WERI-Rb-1 (cell line): ENCODE measurements at regions not wholly inside any gene's neighbourhood (a gene's known extent, or its start where the extent isn't known, plus 50 kb on each side); places are given as distances from the start of the nearest gene placed in this dataset.

Experiments
- DNase-seq: peaks from one replicate; pipeline ENCODE4 v3.0.0-alpha.2; 2020
- H3K27ac ChIP-seq: fragments of 250-450 bp; sonication (Bioruptor Pico); 2 replicates; pipeline ENCODE4 v1.5.1; 2020; ENCODE audit warnings: mild to moderate bottlenecking, moderate library complexity
- H3K27me3 ChIP-seq: fragments of 250-450 bp; sonication (Bioruptor Pico); 2 replicates; pipeline ENCODE4 v1.5.1; 2021; ENCODE audit warnings: mild to moderate bottlenecking, low read depth, moderate library complexity; ENCODE audit not compliant: insufficient read depth, severe bottlenecking
- H3K36me3 ChIP-seq: fragments of 250-450 bp; sonication (Bioruptor Pico); 2 replicates; pipeline ENCODE4 v1.5.1; 2020; ENCODE audit warnings: mild to moderate bottlenecking, moderate library complexity
- H3K4me3 ChIP-seq: 2 replicates; pipeline ENCODE4 v1.5.1; 2011; ENCODE audit warnings: low read depth, mild to moderate bottlenecking, control low read depth, low read length
- H3K9me3 ChIP-seq: fragments of 250-450 bp; sonication (Bioruptor Pico); 2 replicates; pipeline ENCODE4 v1.5.1; 2021; ENCODE audit warnings: mild to moderate bottlenecking, moderate library complexity; ENCODE audit not compliant: severe bottlenecking
- TF ChIP-seq, protein P1 (sequence below): IDR thresholded peaks from 2 replicates; pipeline ENCODE4 v1.5.1; 2011; ENCODE audit warnings: low read depth, mild to moderate bottlenecking, control low read depth, inconsistent platforms, low read length

DNA sequence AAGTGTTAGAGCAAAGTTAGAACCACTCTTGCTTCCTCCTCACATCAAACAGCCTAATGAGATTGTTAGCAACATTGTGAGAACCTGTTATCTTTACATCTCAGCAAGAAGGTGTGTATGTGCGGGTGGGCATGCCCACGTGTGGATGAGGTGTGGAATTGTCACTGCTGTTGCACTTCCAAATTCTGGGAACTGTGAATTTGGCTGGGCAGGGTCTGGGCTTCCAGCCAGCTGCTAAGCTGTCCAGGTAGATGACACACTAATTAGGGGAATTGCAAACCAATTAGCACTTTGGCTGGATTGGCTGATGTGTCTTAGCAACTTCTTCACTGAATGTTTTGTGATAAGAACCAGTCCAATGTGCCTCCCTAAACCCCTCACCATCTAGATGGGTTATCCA lies 848.2 kb downstream of the DHX35 start:
- H3K27me3 ChIP-seq: peaks cover 2% of the 10 kb centered on the region
- no peak for DNase-seq
- no peak overlapping the region for H3K27ac ChIP-seq
- no peaks in the 10 kb centered on the region for H3K36me3 ChIP-seq
- H3K4me3 ChIP-seq: no peak overlapping the region
- H3K9me3 ChIP-seq: no peaks in the 10 kb centered on the region
- TF ChIP-seq, protein P1, sequence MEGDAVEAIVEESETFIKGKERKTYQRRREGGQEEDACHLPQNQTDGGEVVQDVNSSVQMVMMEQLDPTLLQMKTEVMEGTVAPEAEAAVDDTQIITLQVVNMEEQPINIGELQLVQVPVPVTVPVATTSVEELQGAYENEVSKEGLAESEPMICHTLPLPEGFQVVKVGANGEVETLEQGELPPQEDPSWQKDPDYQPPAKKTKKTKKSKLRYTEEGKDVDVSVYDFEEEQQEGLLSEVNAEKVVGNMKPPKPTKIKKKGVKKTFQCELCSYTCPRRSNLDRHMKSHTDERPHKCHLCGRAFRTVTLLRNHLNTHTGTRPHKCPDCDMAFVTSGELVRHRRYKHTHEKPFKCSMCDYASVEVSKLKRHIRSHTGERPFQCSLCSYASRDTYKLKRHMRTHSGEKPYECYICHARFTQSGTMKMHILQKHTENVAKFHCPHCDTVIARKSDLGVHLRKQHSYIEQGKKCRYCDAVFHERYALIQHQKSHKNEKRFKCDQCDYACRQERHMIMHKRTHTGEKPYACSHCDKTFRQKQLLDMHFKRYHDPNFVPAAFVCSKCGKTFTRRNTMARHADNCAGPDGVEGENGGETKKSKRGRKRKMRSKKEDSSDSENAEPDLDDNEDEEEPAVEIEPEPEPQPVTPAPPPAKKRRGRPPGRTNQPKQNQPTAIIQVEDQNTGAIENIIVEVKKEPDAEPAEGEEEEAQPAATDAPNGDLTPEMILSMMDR: no peak

DNA sequence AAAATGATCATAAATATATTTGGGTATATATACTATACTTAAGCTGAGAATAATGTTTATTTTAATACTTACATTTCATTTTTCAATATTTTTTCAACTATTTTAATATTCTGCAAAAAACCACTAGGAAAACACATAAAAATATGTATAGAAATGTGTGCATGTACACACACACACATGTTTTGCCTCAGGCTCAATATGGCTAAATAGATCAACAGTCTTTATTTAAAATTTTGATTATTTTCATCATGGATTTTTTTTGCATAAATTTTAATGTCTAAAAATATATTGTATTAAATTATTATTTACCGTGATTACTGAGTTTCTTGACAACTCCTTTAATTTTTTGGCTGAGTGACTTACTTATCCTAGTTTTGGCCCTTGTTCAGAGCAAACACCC lies 846.5 kb downstream of the DHX35 start:
- H3K9me3 ChIP-seq: no peaks in the 10 kb centered on the region
- DNase-seq: no peak
- no peaks in the 10 kb centered on the region for H3K36me3 ChIP-seq
- no peak overlapping the region for H3K27ac ChIP-seq
- no peak overlapping the region for H3K4me3 ChIP-seq
- no peaks in the 10 kb centered on the region for H3K27me3 ChIP-seq
- TF ChIP-seq, protein P1: no peak

DNA sequence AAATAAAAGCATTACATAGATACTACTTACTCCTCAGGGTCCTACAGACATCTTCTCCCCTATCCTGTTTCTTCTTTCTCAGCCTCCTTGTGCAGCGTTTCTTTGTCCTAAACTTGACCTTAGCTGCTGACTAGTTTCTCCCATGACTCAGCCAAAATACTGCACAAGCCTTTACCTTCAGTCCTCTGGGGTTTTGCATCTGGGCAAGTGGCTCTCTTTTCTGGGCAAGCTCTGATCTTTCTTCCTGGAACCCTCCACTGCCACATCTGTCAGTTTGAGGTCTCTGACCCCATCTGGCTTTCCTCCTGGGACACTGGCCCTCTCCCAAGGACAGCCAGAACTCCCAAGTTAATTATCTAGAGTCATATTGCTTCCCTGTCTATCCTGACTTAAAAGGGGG lies 838.4 kb downstream of the DHX35 start:
- Histone ChIP-seq H3K4me3 (no peak overlapping the region), H3K36me3 (no peaks in the 10 kb centered on the region), H3K27ac (no peak overlapping the region), H3K27me3 (peaks cover 8% of the 10 kb centered on the region), H3K9me3 (no peaks in the 10 kb centered on the region)
- no peak for DNase-seq
- TF ChIP-seq, protein P1: no peak

- H3K27me3 ChIP-seq: peaks cover 8% of the 10 kb centered on the region
- H3K4me3 ChIP-seq: no peak overlapping the region
- H3K27ac ChIP-seq: no peak overlapping the region
- H3K9me3 ChIP-seq: no peaks in the 10 kb centered on the region
- no peak for DNase-seq
- TF ChIP-seq, protein P1: no peak
- H3K36me3 ChIP-seq: no peaks in the 10 kb centered on the region
These were observed 838.0 kb downstream of the DHX35 start for GRCh38 chr20:39800111-39800510.

DNA sequence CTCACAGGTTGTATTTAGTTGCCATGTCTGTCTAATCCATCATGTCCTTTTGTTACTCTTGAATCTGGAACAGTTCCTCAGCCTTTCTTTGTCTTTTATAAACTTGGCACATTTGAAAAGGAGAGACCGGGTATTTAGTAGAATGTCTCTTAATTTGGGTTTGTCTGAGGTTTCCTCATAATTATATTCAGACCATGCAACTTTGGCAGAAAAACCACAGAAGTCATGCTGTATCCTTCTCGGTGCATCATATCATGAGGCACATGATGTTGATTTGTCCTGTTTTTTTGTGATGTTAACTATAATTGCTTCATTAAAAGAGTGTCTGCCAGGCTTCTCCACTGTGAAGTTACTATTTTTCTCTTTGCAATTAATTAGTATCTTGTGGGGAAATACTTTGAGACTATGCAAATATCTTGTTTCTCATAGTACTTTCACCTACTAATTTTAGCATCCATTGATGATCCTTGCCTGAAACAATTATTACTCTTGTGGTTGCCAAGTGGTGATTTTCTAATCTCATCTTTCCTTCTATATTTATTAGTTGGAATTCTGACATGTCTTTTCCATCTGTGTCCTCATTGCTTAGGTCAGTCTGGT lies 837.3 kb downstream of the DHX35 start:
- Histone ChIP-seq H3K27me3 (peaks cover 8% of the 10 kb centered on the region), H3K9me3 (no peaks in the 10 kb centered on the region), H3K4me3 (no peak overlapping the region), H3K27ac (no peak overlapping the region), H3K36me3 (no peaks in the 10 kb centered on the region)
- TF ChIP-seq, protein P1: no peak
- no peak for DNase-seq
